GM18873 (cell line): ENCODE measurements at regions not wholly inside any gene's neighbourhood (a gene's known extent, or its start where the extent isn't known, plus 50 kb on each side); places are given as distances from the start of the nearest gene placed in this dataset.

Experiments
- ATAC-seq: cut with Tn5 transposase; IDR thresholded peaks from one replicate; pipeline ENCODE4 v1.9.1; 2021; ENCODE audit warnings: mild to moderate bottlenecking, moderate library complexity, moderate number of reproducible peaks; ENCODE audit not compliant: unreplicated experiment, low FRiP score

DNA sequence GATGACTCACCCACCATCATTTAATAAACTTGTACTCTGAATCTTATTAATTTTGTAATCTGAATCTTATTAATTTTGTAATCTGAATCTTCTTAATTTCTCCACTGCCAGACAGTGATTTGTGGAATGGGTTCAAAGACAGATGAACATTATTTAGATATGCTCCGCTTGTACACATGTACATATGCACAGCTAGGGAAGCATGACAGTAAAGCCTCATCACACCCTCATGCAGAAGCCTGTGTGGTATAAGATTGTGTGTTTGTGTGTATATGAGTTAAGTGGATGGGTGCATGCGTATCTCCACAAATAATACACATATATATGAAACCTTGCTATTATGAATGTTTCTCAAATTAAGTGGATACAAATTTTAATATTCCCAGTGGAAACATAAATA, 318.5 kb upstream of the SFRP2 start:
- no peak for ATAC-seq

DNA sequence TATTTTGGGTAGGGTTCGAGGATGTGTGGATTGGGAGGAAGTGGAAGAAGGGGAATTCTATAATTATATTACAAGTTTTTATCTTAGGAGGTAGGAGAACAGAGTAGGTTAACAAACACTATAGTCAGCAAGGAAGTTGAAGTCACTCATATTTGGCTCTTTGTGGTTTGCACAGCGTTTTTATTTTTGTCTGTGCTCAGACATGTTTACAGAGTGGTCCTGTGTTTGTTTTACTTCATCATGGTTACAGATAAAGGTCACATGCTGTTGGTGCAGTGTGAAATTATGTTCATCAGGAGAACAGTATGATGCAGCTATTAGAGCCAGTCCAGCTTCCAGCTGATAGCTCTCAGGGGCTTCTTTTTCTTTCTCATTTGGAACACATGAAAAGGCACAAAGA, 299.9 kb upstream of the SFRP2 start:
- ATAC-seq: no peak

DNA sequence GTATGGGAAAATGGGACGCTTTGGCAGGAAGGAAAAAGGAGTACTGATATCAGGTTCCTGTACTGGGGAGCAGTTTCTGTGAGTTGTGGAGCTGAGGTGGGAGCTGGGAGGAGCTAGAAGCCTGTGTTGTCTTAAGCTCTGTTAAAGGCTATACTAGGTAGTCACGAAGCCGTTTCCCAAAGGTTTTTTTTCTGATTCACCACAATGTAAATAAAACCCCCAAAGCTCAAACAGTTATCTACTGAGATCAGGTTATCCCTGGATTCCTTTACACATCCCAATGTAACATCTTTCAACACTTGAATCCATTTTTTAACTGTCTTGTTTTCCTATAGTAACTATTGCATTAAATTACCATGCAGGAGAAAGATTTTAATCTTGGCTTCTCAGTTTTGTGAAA, 297.4 kb upstream of the SFRP2 start:
- no peak for ATAC-seq

DNA sequence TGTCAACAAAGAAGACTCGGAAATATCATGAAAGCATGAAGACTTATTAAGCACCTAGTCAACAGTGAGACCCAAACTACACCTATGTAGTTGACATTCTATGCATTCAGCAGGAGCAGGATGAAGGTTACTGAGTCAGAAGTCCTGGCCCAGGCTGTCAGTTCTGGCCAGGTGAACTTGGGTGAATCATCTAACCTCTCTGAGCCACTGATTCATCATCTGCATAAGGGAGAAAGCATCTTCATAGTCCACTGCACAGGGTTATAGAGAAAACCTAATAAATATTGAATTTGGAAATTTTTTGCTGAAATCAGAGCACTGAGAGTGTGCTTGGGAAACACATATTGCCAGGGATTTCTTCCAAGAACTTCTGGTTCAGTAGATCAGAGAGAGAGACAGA, 296.0 kb upstream of the SFRP2 start:
- no peak for ATAC-seq

DNA sequence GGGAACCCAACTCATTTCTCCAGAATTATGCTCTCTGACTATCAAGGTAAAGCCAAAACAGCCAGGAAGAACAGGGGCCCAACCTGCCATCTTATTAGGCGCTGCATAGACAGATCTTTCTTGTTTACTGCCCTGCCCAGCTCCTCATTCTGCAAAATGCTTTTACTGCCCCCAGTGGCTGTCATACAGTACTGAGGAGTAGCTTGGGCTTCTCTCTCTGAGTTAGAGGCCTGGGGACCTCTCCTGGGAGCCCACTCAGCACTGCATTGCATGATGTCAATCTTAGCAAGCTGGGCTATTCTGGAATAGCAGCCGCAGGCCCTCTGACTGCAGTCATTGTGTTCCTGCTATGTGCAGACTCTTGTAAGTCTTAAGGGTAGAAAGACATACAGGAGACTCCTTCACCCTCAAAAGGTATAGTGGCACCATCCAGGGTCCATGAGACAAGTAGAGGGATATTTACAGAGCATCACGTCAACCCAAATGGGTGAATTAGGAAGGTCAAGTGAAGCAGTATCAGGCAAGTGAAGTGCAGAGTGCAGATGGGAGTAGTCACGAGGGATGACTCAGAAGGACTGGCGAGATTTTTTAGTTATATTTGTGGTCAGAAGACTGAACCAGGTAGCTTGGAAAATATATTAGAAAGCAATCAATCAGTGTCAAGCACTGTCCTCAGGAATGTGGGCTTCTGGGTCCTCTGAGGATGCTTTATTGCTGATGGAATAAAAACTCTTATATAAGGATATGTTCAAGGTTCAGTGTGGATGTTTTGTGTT, 294.1 kb upstream of the SFRP2 start:
- no peak for ATAC-seq

DNA sequence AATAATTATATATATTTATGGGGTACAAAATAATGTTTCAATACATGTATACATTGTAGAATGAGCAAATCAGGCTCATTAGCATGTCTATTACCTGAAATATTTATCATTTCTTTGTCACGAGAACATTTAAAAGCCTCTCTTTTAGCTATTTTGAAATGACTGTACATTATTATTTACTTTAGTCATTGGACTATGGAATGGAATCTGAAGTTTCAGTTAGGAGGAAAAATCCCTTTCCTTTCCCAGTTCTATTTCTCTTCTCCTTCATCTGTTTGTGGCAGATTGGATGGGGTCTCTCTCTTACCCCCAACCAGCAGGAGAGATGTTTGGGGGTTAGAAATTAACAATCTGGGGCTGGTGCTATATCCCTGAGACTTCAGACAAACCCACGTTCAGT, 292.5 kb upstream of the SFRP2 start:
- ATAC-seq: no peak

DNA sequence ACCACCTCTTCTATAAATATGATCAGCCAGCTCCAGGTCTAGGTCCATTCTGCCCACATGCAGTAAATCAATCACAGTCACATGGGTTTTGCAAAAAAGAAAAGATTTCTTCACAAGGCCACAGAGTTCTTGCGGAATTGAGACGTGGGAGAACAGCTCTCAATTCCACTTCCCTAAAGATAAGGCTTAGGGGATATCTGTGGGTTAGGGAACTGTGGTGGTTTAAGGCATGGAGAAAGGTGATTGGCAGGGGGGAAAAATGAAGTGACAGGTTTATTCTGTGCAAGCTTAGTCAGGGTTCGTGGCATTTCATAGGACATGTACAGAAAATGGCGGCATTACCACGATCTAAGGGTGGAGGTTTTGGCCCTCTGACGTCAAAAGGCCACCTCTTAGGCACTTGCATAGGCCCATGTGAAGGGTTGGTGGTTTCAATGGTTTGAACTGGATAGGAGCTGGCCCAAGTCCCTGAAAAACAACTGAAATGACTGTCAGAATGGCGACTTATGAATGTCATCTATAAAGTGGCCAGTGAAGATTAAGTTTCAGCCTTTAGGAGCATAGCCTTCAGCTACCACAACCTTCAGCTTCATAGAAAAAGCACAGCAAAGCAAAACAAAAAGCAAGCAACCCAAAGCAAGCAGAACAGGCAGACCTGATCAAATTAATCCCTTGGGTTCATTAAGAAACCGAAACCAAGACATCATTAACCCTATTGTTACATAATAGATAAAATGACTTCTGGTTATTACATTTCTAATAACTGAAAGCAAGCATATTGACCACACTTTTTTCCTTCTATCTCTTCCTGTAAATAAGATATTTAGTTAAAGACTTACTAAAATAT, 289.8 kb upstream of the SFRP2 start:
- no peak for ATAC-seq

DNA sequence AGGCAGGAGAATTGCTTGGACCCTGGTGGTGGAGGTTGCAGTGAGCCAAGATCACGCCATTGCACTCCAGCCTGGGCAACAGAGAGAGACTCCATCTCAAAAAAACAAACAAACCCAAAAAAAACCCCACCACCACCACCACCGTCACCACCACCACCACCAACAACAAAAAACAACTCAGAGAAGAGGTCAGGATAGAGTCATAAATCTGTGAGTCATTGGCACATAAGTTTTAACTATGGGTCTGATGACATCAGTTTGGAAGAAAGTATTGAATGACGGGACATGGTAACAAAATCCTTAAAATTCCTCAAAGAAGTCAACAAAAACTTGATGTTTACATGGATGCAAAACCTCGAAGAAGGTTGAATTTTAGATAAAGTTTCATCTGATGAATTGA, 288.0 kb upstream of the SFRP2 start:
- ATAC-seq: no peak

DNA sequence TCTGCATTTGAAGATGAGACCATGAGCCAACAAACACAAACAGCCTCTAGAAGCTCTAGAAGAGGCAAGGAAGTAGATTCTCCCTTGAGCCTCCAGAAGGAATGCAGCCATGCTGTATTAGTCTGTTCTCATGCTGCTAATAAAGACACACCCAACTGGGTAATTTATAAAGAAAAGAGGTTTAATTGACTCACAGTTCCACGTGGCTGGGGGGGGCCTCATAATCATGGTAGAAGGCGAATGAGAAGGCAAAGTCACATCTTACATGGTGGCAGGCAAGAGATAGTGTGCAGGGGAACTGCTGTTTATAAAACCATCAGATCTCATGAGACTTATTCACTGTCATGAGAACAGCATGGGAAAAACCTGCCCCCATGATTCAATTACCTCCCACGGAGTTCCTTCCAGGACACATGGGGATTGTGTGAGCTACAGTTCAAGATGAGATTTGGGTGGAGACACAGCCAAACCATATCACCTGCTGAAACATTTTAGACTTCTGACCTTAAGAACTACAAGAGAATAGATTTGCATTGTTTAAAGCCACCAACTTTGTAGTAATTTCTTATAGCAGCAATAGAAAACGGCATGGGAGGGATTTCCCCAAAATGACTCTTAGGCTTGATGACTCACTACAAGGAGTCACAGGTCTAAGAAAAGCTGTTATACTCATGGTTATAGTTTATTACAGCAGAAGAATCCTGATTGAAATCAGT, 284.4 kb upstream of the SFRP2 start:
- ATAC-seq: no peak

DNA sequence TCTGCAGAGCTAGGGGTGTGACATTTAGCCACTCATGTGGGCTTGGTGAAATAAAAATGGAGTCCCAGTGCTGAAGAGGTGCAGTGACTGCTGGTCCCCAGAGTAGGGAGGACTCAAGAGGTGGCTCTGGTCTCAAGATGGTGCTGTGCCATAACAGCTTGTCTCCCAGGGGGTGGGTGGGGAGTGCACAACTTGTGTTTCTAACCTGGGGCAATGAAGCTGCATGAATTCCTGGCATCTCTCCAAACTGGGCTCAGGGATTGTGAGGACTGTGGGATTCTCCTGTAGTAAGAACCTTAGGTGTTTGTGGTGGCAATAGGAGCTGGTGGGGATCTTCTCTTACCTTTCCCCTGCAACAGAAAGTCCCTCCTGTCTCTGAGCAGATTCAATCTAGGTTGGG, 278.9 kb upstream of the SFRP2 start:
- no peak for ATAC-seq

DNA sequence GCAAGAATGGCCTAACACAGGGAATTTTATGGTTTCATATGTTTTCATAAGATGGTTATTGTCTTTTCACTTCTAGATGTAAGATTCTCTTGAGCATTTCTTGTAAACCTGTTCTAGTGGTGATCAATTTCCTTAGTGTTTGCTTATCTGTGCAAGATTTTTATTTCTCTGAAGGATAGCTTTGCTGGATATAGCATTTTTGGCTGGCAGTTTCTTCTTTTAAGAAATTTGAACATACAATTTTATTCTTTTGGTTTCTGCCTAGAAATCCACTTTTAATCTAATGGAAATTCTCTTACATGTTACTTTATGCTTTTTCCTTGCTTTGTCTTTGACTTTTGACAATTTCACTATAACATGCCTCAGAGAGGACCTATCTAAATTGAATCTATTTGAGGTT, 276.5 kb upstream of the SFRP2 start:
- no peak for ATAC-seq

DNA sequence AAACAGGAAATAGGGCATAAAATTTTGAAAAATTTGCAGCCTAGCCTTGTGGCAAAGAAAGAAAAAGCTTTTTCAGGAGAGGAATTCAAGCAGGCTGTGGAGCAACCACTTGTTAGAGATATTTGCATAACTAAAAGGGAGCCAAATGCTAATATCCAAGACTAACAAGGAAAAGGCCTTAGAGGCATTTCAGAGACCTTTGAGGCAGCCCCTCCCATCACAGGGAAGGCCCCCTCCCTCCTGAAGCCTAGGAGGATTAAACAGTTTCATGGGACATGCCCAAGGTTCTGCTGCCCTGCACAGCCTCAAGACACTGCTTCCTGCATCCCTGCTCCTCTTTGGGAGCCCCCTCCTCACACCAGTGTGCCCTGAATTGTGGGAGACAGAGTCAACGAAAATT, 275.4 kb upstream of the SFRP2 start:
- ATAC-seq: no peak

DNA sequence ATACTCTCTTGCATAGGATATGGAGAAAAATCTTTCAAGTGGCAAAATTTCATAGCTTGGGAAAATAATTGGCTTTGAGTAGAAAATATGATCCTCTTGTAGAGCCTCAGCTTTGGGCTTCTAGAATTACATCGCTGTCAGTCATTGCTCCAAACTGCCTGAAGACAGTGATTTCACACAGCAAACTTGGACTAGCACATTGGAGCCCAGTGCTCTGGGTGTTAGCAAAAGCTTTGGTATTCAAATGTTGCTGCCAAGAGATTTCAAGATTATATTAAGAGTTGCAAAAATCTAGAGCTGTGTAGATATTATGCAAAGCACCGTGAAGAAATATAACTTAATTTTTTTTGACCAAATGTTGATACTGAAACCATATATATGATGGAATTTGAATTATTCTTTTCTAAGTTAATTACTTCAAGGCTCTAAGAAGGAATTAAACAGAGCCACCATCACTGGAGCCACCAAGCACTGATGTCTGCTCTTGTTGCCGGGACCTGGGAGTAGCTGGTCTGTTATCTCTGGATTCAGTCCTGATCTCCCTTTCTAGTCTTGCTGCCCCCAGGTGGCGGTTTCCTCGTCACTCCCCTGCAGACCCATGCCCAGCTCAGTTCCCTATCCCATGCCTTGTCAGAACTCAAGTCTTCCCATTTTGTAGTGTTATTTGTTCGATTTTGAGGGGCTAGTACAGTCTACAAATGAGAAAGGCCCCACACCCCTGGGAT, 260.7 kb upstream of the SFRP2 start:
- no peak for ATAC-seq

DNA sequence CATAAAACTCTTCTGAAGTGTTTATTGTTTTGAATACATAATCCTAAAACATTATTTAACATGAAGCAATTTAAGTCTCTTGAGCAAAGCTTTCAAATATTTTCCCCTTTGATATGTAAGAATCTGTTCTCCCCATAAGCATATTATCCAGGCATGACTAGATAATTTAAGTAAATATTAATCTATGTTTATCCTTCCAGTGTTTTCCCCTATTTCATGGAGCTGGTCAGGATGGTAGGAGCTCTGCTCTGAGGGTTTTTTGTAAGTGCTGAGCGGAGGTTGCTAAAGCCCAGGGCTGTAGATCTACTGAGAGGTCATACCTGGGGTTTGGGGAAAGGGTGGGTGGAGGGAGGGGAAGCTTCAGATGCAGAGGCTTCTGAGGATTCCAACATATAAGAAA, 258.9 kb upstream of the SFRP2 start:
- no peak for ATAC-seq

DNA sequence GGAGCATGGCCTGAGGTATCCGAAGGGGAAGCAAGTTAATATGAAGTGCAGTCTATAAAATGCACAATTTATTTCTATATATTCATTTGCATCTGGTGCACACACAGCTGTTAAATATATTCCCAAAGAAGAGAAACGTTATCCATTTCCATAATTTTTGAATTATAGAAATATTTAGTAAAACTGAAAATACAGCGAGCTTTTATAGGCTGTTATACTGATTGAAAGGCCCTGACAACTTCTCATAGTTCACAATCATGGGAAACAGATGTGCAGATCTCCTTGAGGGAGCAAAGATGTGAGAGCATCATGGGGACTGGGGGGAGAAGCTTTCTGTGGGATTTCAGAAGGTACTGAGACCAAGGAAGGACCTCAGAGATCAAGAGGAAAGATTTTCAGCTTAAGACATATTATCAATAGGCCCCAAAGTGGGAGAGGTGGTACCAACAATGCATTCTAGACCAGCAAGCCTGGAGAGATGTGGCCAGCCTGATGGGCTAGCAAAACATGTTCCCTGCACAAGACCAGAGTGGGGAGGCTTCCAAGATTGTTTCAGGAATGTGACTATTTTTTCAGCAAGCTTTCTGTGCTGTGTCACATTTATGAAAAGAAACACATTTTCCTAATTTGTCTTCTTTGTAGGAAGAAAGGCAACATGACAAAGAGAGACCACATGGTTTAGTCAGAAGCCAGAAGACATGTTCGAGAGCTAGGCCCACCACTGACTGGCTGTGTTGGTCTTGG, 256.0 kb upstream of the SFRP2 start:
- ATAC-seq: no peak

DNA sequence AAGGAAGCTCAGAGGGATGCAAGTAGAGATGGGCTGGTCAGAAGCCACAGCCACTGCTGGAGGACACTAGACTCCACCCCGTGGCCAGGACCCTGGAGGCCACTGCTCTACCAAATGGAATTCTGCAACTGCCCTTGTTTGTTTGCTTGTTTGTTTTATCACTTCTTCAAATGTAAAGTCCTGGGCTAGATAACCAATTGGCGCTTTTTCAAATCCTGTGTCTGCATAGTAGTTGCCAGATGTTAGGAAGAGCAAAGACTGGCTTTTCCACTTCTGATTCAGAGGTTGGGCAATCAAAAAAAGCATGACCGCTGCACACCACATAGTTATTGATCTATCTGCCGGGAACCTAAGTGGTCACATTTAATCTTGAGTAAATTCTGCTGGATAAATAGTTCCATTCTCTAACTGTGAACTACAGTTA, 255.2 kb upstream of the SFRP2 start:
- no peak for ATAC-seq

DNA sequence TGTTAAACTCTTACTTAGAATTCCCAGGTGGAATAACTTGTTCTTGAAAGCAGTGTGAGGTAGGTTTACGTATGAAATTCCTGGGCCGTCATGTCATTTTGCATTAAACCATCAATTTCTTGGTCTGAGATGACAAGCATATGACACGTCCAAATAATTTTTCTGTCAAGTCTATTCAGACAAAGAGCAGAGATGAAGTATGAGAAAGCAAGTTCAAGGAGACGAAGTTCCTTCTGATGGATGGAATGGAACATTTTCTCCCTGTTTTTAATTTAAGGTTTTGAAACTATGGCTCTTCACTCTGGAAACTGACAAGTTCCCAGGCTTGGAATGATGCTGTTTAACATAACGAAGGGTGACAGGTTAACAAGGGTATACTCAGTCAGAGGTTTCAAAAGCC, 252.8 kb upstream of the SFRP2 start:
- no peak for ATAC-seq

DNA sequence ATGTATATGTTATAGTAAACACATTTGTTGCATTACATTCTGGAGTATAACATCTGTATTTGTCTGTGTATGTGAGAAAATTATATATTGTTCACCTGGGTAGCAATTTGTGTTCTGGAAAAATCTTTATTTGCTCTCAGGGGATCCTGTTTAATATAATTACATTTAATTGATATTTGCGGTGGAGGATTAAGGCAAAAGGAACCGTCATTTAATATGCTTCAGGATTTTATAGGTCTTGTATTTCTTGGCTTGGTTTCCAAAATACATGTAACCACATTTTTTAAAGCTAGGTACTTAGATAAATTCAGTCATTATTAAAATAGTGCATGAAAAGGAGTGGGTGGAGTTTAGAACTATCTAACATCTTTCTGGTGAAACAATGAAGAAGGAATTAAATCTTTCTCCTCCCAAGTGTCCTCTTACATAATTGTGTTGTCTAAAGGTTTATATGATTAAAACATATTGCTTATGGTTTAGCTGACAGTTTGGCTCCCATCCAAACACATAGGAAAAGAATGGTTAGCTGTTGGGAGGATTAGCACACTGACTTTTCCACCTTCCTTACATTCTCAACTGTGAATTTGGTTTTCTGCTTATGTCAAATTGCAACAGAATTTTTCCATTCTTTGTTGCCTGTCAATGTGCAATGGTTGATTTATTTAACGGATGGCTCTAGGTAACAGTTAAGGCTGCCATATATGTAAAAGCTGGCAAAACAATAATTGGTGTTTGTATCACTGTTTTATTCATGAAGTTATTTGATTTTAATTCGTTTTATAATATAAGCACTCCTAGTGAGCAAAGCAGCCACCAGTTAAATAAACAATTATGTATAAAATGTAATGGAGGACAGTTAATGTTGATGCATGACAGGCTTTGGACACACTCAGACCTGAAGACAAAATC, 250.8 kb upstream of the SFRP2 start:
- ATAC-seq: no peak

DNA sequence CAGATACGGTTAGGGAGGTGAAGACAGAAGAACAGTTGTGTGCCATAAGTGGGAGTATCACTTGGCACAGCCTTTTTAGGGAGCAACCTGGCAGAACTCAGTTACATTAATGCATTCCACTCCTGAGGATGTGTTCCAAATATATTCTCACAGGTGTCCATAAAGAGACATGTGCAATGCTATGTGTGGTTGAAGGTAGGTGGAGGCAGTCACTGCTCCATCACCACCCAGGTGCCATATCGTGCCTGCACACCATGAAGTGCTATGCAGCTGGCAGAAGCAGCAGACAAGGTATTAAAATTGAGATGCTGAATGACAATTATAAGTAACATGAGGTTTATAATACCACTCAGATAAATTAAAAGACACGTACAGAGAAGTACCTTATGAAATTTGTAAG, 248.0 kb upstream of the SFRP2 start:
- no peak for ATAC-seq
